PC-9 (cell line): ENCODE measurements at regions not wholly inside any gene's neighbourhood (a gene's known extent, or its start where the extent isn't known, plus 50 kb on each side); places are given as distances from the start of the nearest gene placed in this dataset.

Source experiments
- BruUV-seq: library from RNA; stranded (reverse); fragments of 400-500 nt; replicated peaks from 2 replicates; lab custom pipeline; 2021; lab: Mats Ljungman, UMichigan
- CTCF ChIA-PET: fragments of 300-600 bp; sonication (Branson Sonifier 250); formaldehyde crosslinking; loops from one replicate; lab custom pipeline; 2022; ENCODE audit warnings: antibody characterized with exemption; lab: Charles Lee
- POLR2A ChIA-PET: fragments of 300-600 bp; sonication (Branson Sonifier 250); formaldehyde crosslinking; loops from one replicate; lab custom pipeline; 2022; ENCODE audit warnings: antibody characterized with exemption; ENCODE audit not compliant: unreplicated experiment; lab: Charles Lee
- DNase-seq, 2 experiments: peaks; one replicate each; pipeline versions ENCODE4 v3.0.0 to v3.0.0-alpha.2; 2015 to 2022; ENCODE audit warnings: mixed read lengths in 1 of 2
- H2AFZ ChIP-seq: fragments of 200-600 bp; sonication (generic); 2 replicates; pipeline ENCODE4 v1.8.1; 2017; ENCODE audit warnings: antibody characterized with exemption
- H3F3A ChIP-seq: fragments of 200-600 bp; sonication (generic); 2 replicates; pipeline ENCODE4 v1.8.1; 2017; ENCODE audit warnings: antibody characterized with exemption, mild to moderate bottlenecking, low read depth; ENCODE audit not compliant: insufficient read depth
- H3K27ac ChIP-seq: fragments of 200-600 bp; sonication (generic); 2 replicates; pipeline ENCODE4 v1.6.1; 2016; ENCODE audit warnings: mixed run types
- H3K27me3 ChIP-seq: fragments of 200-600 bp; sonication (generic); 2 replicates; pipeline ENCODE4 v1.6.1; 2016; ENCODE audit warnings: low read depth, mixed run types; ENCODE audit not compliant: insufficient read depth
- H3K36me3 ChIP-seq: fragments of 200-600 bp; sonication (generic); 2 replicates; pipeline ENCODE4 v1.6.1; 2016; ENCODE audit warnings: low read depth, mixed run types
- H3K4me1 ChIP-seq: fragments of 200-600 bp; sonication (generic); replicated peaks from 2 replicates; pipeline ENCODE4 v1.6.1; 2016; ENCODE audit warnings: mixed run types; ENCODE audit not compliant: insufficient read depth
- H3K4me2 ChIP-seq: fragments of 200-600 bp; sonication (generic); 2 replicates; pipeline ENCODE4 v1.6.1; 2017; ENCODE audit warnings: mixed run types
- H3K4me3 ChIP-seq: fragments of 200-600 bp; sonication (generic); 2 replicates; pipeline ENCODE4 v1.6.1; 2016; ENCODE audit warnings: mixed run types
- H3K79me2 ChIP-seq: fragments of 200-600 bp; sonication (generic); 2 replicates; pipeline ENCODE4 v1.6.1; 2017; ENCODE audit warnings: low read depth, mixed run types
- H3K9me2 ChIP-seq: fragments of 200-600 bp; sonication (generic); 2 replicates; pipeline ENCODE4 v1.8.1; 2017; ENCODE audit warnings: mild to moderate bottlenecking; ENCODE audit not compliant: insufficient read depth
- H3K9me3 ChIP-seq: fragments of 200-600 bp; sonication (generic); 2 replicates; pipeline ENCODE4 v1.8.1; 2016; ENCODE audit warnings: low read depth; ENCODE audit not compliant: insufficient read depth
- H4K20me1 ChIP-seq: fragments of 200-600 bp; sonication (generic); 2 replicates; pipeline ENCODE4 v1.8.1; 2017; ENCODE audit not compliant: insufficient read depth
- CTCF ChIP-seq: fragments of 200-600 bp; sonication (generic); conservative IDR thresholded peaks from 2 replicates; pipeline ENCODE4 v1.6.1; 2017; ENCODE audit warnings: mixed run types, antibody characterized with exemption, mild to moderate bottlenecking, moderate library complexity
- EZH2 ChIP-seq: fragments of 200-600 bp; sonication (generic); IDR thresholded peaks from 2 replicates; pipeline ENCODE4 v1.8.0; 2017; ENCODE audit warnings: antibody characterized with exemption, low read depth
- intact Hi-C: fragments of 100-400 bp; cut with micrococcal nuclease; formaldehyde crosslinking; loops from one replicate; pipeline ENCODE4 v1.10.0; 2022; ENCODE audit not compliant: unreplicated experiment

- ChIA-PET POLR2A (no interaction called here), CTCF (no interaction called here)
- intact Hi-C loops = no loop called here
- Histone ChIP-seq H3K9me2 (no peaks in the 10 kb centered on the region), H3K27ac (no peak overlapping the region), H3K4me3 (no peak overlapping the region), H3K36me3 (no peaks in the 10 kb centered on the region), H4K20me1 (no peaks in the 10 kb centered on the region), H3K4me2 (no peak overlapping the region), H3F3A (no peaks in the 10 kb centered on the region), H3K4me1 (no peaks in the 10 kb centered on the region), H3K9me3 (no peaks in the 10 kb centered on the region), H2AFZ (no peak overlapping the region), H3K79me2 (no peaks in the 10 kb centered on the region), H3K27me3 (no peaks in the 10 kb centered on the region)
- TF ChIP-seq EZH2 (no peak), CTCF (no peak)
- no peak for DNase-seq
- no TSS peak for BruUV-seq
Observed at GRCh38 chr4:45910511-45910910, 213.3 kb downstream of the GABRG1 start.

GRCh38 chr4:45897946-45898585, 225.8 kb downstream of the GABRG1 start:
- Histone ChIP-seq H3K4me2 (no peak overlapping the region), H3F3A (no peaks in the 10 kb centered on the region), H3K9me3 (no peaks in the 10 kb centered on the region), H3K4me1 (no peaks in the 10 kb centered on the region), H2AFZ (no peak overlapping the region), H3K79me2 (no peaks in the 10 kb centered on the region), H3K9me2 (no peaks in the 10 kb centered on the region), H3K27me3 (no peaks in the 10 kb centered on the region), H3K4me3 (no peak overlapping the region), H4K20me1 (no peaks in the 10 kb centered on the region), H3K36me3 (no peaks in the 10 kb centered on the region), H3K27ac (no peak overlapping the region)
- no peak for DNase-seq
- CTCF ChIA-PET = no interaction called here
- POLR2A ChIA-PET = no interaction called here
- intact Hi-C loops = no loop called here
- no TSS peak for BruUV-seq
- TF ChIP-seq EZH2 = no peak

DNA sequence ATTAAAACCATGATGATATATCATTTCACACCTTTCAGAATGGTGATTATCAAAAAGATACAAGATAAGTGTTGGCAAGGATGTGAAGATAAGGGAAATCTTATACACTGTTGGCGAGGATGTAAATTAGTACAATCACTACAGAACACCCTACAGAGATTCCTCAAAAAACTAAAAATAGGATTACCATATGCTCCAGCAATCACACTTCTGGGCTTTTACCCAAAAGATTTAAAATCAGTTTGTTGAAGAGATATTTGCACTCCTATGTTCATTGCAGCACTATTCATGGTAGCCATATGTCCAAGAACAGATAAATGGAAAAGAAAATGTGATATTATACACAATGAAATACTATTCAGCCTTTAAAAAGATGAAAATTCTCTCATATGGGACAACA, 240.4 kb downstream of the GABRG1 start:
- Histone ChIP-seq H3K9me3 (no peaks in the 10 kb centered on the region), H3K36me3 (no peaks in the 10 kb centered on the region), H3K27ac (no peak overlapping the region), H3K27me3 (no peaks in the 10 kb centered on the region), H4K20me1 (no peaks in the 10 kb centered on the region), H3K4me3 (no peak overlapping the region), H3K79me2 (no peaks in the 10 kb centered on the region), H3K9me2 (no peaks in the 10 kb centered on the region), H3K4me1 (no peaks in the 10 kb centered on the region), H3F3A (no peaks in the 10 kb centered on the region), H3K4me2 (no peak overlapping the region), H2AFZ (no peak overlapping the region)
- intact Hi-C loops = no loop called here
- CTCF ChIA-PET = no interaction called here
- no TSS peak for BruUV-seq
- POLR2A ChIA-PET = no interaction called here
- no peak for TF ChIP-seq CTCF
- TF ChIP-seq EZH2 = no peak
- no peak for DNase-seq
